Umbilical cord (tissue), 1 donor: ENCODE measurements at regions not wholly inside any gene's neighbourhood (a gene's known extent, or its start where the extent isn't known, plus 50 kb on each side); places are given as distances from the start of the nearest gene placed in this dataset.
A peak's percentile ranks its signal among the peaks of the same experiment; 100 is the strongest.

Experiments used
- DNase-seq: peaks from one replicate; pipeline ENCODE4 v3.0.0-alpha.2; 2015; ENCODE audit warnings: low spot score

DNA sequence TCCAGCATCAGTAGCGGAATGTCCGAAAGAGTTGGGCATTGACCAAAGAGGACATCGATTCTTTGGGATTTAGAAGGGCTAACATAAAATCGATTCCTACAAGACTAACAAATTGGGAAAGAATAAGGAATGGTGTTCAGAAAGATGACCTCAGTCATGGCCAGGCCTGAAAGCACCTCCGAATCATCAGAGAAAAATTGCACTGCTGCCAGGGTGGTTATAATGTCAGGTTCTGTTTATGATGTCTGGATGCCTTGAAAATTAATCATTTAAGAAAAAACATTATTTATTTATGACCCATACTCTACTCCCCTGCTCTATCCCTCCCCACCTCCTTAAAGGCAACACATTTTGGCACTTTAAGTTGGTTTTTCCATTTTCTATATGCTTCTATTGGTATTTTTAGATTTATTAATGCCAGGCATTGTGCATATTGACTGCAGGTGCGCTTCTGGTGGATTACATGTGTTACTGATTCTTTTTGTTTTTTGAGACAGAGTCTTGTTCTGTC is 104.7 kb downstream of the MYCN start:
- DNase-seq, result no peak

DNA sequence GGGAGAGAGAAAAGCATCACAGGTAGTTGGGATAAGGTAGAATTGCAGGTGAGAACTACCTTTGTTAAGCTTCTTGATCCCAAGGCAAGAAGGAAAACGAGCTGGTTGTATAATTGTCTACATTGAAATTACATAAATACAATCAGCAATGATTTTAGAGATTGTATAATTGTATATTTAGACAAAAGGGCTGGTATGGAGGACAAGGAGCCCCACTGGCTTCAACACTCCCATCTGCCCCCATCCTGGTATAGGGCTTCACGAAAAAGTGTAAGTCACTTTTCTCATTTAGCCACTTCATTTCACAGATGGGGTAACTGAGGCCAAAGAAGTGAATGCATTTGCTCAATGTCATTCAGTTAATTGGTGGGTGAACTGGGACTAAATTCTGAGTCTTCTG is 103.3 kb downstream of the MYCN start:
- DNase-seq, result no peak

DNA sequence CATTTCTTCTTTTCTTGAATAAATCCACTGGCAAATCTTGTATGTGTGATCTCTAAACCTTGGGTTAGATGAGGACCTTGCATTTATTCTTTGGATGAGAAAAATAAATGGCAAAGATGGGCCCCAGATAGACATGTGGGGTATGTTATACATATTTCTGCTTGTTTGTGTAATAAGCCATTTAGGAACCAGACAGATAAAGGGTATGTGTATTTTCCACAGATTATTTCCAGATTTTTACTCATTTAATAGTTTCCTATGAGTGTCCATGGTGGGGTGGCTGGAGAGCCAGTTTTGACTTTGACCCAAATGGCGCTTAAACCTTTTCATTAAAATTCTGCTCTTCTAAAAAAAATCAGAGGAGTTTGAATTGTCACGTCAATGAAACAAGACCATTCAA is 102.8 kb downstream of the MYCN start:
- no peak for DNase-seq

DNA sequence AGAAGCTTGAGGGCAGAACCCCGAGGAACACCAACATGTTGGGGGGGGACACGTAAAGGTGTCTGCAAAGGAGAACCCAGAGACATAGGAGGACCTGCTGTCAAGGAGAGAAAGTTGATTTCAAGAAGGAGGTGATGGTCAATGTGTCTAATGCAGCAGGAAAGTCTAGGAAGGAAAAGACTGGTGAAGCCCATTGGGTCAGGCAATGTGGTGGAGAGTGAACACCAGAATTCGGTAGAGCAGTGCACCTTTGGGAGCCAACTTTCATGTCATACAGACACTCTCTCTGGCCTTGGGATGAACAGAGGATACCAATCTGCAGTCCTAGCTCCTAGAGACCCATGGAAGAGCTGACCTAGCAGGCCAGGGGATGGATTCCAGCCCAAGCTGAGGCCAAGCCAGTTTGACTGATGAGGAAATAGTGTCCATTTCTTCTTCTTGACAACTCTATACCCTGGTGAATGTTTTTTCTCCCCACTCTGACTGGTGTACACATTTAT is 101.9 kb downstream of the MYCN start:
- no peak for DNase-seq

DNA sequence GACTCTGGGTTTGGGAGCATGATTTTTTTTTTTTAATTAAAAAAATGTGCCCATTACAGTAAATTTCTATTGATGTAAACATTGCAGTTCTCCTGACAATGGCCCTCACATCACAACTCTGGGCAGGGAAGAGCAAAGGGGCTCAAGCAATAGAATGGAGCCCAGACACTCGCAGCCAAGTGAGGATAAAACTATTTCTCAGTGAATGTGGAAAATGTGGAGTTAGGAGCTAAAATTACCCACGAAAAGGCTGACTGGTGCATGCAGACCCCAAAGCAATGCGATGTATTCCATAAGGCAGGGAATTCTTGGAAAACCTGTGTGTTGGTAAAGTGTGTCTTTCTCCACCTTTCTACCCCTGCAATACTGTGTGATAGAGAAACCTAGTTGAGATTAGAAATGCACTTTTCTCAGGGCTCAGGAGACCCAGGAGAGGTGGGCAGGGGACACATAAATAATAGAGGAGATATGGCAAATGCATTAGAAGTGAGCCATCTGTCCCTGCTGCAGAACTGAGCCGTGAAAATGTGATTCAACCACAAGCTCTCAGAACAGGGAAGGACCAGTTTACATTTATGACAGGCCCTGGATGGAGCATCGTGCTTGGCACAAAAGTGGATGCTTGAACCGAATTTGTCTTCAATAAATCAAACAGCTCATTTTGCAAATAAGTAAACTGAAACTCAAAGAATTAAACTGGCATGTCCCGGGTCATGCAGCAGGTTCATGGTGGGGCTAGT is 100.1 kb downstream of the MYCN start:
- no peak for DNase-seq

DNA sequence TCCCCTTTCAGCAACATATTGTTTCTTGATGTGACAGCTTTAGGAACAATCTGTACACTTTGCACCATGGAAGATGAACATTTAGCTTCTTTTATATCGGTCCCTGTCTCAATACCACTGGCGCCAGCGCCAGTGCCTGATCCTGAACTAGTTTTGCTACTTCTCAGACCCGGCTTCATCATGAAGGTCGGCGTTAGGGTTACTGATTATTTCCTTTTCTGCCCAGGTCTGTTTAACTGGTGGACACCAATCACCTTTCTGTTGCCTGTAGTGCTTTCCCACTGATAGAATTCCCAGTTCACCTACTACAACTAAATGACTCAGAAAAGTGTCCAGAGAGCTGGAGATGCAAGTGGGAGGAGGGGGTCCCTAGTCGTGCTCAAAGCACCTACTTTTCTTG is 99.5 kb downstream of the MYCN start:
- DNase-seq, result no peak

DNA sequence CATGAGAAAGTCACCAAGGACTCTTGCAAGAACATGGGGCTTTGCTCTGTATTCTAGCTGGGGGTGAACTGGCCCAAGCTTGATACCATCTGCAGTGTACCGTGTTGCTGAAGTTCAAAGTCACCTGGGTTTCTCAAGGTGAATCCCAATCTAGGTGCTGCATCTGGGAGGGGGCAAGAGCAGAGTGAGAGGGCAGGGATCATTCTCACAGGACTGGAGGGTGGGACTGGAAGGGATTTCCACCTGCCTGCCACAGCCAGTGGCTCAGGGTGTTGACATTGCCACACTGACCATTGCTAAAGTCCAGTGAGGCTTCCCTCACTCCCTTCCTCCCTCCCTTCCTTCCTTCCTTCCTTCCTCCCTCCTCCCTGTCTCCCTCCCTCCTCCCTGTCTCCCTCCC is 98.7 kb downstream of the MYCN start:
- no peak for DNase-seq

DNA sequence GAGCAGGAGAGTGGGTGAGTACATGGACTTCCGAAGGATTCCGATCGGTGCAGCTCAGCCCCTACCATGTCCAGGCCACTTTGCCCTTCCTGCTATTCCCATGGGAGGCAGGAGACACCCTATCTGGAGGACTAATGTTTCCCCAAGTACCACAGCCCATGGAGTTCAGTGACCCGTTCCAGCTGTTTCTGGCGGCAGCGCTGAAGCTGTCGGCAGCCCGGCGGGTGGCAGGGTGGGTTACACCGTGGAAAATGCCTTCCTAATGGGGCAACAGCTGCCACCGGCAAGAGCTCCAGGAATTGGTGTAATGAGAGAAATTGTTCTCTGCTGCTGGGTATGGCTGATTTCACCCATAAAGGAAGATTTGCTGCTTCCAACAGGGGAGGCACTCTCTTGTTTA is 98.3 kb downstream of the MYCN start:
- no peak for DNase-seq

DNA sequence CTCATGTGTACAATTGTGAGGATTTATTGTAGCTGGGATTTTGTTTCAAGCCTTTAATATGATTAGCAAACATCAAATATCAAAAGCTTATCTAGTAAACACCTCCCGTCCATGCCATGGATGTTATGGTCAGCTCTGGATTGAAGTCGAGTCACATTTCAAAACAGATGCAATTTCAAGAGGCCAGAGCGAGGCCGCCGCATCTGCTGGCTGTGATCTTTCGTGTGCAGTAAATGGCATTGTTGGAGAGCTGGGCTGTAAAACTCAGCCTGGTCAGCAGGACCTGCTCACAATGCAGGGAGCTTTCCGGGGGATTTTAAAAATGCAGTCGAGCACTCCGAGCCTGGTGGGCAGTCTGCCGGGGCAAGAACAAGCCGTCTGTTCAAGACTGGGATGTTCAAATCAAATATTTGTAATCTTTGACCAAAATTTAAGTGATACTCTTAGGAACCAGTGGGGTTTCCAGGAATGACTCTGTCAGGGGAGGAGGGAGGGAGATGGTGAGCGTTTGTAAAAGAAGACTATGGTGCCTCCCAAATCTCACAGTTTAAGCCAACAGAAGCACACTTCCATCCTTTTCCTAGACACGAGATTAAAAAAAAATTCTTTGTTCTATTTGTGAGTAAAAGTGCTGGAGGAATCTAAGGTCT is 97.6 kb downstream of the MYCN start:
- DNase-seq, result peak; percentile 47

DNA sequence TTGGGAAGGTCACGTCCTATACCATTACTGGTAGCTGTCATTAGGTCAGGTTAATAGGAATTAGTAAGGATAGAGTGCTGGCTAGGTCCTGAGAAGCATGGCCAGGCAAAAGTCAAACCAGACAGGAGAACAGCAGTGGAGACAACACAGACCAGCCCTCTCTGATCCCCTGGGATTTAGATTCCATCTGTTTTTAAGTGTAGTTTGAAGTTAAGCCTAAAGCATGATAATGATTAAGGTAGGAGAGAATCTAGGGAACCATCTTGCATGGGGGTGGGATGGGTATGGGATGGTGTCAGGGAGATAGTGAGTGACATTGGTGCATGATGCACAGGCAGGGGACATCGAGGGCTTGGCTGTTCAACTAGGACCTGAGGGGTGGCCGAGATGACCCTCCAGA is 96.6 kb downstream of the MYCN start:
- DNase-seq, result peak; percentile 42

DNA sequence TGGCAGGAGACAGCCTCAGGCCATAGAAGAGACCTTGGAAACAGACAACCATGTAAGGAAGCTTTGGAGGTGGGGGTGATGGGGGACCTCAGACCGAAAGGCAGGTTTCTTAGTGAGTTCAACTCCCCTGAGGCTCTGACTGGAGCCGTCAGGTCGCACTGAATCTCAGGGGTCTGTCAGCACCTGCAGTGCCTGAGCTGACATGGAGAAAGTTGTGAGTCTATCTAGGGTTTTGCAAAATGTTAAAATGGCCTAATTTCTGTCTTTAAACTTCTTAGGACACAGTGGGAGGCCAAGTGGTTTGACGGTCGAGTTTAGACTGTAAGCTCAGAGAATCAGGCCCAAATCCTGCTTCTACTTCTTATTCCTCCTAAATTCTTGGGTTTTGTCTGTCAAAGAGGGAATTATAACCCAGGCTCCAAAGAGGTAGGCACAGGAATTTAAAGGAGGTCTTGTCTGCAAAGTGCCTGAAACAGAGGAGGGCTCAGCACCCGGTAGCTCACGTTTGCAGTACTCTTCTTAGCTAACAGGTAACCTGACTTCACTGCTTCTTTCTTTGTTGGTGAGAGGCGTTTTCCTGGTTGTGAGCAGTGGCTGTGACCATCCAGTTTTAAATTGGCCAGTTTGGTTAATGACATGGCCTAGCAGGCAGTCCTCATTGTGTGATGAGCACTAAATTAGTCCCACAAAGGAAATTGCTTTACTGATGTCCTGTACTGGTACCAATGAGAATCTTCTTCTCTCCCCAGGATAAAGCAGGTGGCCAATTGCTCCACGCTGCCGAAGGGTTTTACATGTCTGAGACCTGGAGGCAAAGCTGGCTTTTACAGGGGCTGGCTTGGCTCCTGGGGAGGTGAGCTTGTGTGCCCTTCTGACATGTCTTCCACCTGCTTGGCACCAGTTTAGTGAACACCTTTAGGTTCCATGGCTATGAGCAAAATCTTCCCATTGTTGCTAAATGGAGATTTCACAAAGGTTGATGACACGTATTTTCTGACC is 95.7 kb downstream of the MYCN start:
- DNase-seq, result no peak

DNA sequence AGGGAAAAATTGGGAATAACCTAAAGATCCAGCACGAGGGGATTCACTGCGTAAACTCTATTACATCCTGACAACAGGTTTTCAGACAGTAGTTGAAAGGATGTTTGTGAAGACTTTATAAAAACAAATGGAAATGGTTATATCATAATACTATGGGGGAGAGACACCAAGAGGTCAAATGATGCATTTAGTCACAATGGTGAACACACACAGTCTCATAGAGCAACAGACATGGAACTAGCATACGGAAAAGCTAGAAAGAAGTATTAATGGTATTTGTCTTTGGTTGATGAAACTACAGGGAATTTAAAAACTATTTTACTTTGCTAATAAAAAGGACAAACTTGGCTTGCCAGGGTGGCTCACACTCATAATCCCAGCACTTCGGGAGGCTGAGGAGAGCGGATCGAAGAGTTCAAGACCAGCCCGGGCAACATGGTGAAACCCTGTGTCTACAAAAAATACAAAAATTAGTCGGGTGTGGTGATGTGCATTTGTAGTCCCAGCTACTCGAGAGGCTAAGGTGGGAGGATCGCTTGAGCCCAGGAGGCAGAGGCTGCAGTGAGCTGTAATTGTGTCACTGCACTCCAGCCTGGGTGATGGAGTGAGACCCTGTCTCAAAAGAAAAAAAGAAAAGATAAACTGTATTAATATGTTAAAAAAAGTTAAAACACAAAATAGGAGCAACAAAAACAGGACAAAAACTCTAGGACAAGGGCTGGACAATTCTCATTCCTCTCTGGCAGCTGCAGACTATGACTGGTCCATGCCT is 94.8 kb downstream of the MYCN start:
- DNase-seq, result no peak

DNA sequence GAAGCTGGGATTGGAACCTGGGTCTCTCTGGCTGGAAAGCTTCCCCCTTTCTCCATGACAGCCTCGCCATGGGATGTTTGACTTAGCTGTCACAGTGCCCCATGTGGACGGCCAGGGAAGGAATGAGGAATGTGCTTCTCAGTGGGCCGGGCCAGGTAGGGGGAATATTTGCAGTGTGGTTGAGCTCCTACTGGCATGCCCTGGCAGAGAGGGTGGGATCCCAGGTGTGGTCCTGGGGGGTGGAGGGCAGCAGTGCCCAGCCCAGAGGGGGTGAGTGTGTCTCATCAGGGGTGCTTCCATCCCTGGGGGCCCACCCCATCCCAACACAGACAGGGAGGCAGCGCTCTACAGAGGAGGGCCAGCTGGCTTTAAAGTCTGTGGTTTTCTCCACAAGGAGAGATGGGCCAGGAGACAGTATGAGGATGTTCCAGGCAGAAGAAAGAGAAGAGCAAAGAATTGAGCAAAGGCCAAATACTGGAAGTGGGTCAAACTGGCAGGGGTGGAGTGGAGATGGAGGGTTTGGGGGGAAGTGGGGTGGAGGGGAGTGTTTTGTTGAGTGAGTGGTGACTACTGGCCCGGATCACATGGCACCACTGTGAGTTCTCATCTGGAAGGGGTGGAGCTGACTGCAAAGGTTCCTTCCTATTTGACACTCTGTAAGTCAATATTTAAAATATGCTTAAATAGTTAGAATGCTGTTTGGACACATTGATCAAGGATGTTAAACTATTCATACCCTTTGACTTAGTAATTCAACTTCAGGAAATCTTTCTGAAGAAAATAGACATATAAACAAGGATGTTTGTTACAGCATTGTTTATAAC is 94.0 kb downstream of the MYCN start:
- DNase-seq, result no peak

DNA sequence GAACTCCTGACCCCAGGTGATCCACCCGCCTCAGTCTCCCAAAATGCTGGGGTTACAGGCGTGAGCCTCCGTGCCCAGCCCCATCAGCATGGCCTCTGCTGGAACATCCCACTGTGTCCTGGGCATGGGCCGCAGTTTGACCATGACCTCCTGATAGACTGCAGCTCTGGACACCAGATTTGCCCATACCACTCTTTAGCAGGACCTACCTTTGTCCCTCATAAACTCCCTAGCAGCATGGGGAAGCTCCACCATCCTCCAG is 92.6 kb downstream of the MYCN start:
- DNase-seq, result no peak

DNA sequence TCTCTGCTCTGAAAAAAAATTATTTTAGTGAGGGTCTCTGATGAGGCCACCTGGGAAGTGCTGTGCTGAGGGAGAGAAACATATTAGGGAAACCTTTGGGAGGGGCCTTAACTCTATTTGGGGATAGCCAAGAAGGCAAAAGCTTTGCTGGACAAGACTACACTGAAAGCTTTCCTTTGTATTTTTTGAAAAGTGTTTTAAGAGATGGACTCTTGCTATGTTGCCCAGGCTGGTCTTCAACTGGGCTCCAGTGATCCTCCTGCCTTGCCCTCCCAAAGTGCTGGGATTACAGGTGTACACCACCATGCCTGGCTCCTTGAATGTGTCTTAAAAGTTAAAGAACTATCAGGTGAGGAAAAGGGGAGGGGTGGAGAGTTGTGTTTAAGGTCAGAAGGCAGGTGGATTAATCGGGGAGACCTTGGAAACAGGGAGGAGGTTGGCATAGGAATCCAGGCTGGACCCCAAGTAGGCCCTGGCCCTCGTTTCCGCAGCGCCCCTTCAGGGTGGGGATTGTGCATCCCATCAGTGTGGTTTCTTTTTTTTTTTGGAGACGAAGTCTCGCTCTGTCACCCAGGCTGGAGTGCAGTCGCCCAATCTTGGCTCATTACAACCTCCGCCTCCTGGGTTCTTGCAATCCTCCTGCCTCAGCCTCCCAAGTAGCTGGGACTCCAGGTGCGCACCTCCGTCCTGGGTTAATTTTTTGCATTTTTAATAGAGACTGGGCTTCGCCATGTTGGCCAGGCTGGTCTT is 92.1 kb downstream of the MYCN start:
- no peak for DNase-seq

DNA sequence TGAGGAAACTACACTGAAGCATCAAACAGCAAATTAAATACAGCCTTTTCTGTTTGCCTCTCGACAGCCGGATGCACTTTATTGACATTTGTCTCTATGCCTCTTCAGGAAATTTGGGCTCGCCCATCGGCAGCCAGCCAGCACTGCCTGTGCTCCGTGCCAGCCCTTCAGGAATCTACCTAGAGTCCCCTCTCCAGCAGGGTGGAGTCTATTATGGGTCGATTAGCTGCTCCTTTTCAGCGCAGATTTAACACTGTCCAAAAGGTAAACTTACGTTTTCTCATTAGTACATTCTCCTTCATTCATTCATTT is 91.5 kb downstream of the MYCN start:
- DNase-seq, result no peak

DNA sequence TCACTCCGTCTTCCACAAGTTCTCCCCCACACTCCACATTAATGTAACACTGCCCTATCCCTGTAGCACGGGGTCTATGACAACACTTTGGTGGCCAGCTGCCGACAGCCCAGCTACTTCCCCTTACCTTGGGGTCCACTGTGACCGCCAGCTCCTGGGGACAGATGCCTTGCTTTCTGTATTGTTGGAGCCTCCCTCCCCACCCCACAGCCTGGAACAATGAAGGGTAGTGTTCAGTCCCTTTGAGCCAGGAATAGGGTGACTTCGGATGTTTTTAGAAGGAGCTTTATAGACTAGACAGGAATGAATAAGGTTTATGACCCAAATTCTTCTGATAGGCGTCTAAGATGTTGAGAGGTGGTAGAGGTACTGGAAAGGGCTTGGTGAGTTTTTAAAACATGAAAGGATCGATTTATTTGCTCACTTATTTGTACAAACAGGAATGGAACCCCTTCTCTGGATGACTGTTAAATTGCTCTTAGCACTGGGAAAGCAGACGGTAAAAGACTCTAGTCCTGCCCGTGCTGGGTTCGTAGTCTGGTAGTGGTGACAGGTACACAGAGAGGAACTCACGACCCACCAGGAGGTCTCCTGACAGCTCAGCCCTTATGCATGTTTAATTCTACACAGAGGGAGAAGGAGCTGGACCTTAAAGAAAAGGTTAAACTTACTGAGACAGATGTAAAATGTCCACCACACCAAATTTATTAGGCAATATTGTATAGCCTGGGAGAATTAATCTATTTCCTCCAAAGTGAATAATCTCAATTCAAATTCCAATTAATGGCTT is 90.9 kb downstream of the MYCN start:
- DNase-seq, result no peak

DNA sequence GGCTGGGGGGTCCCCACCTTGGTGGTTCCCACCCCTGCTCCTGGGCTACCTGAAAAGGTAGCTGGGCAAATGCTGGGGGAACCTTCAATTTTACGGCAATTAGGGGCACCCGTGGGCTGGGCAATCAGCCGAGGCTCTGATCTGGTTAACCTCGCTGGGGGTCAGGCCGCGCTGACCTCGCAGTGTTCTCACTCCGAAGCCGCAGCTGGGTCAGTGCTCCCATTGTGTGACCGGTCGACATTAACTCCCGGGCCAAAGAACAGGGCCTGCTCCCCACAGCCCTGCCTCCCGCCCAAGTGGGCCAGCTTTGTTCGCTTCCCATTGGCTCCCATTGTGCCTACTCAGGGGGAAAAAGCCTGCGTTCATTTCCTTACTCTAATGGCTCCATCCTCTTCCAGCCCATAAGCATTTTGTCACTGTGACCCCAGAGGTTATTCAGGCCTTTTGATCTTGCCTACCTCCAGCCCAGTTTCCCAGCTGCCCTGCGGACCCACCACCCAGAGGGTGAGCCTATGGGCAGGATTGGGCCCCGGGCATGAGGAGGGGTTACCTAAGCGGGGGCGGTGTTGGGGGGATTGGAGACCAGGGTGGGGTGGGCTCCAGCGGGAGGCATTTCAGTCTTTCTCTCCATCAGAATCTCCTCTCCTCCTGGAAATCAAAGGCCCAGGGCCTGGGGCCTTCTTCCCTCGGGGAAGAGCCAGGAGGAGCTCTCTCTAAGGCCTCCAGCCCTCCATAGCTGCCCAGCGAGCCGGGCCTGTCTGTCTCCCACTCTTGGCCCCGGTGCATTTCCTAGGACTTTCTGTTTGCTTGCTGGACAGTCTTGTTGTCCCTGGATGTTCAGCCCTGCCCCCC is 90.1 kb downstream of the MYCN start:
- DNase-seq, result no peak
